Heart right ventricle (tissue), 16 donors: ENCODE measurements at regions not wholly inside any gene's neighbourhood (a gene's known extent, or its start where the extent isn't known, plus 50 kb on each side); places are given as distances from the start of the nearest gene placed in this dataset.
"Not testable (repeated sequence)": the region's sequence is repeated elsewhere in the genome, so short reads cannot be mapped to it uniquely, and the experiment has no call there.

ENCODE experiments used
- ATAC-seq, 8 donors: fragments of 200-7000 bp; cut with Tn5 transposase; one replicate each; pipeline ENCODE4 v1.9.1; 2020; ENCODE audit warnings: mild to moderate bottlenecking in 8 of 8, moderate library complexity in 8 of 8, moderate number of reproducible peaks in 1 of 8
- DNase-seq, 2 donors: peaks; one replicate each; pipeline ENCODE4 v3.0.0-alpha.2; 2020
- H3K27ac ChIP-seq, 10 donors: fragments of 200-600 bp; sonication (generic) in 2 of 10; one replicate each; pipeline versions ENCODE4 v1.5.0 to v1.8.0; 2020 to 2022; ENCODE audit warnings: mild to moderate bottlenecking in 3 of 10
- H3K27me3 ChIP-seq, 7 donors: fragments of 200-600 bp; one replicate each; pipeline ENCODE4 v1.8.0; 2021 to 2022; ENCODE audit warnings: mild to moderate bottlenecking in 2 of 7
- H3K36me3 ChIP-seq, 9 donors: fragments of 200-600 bp; sonication (generic) in 1 of 9; one replicate each; pipeline versions ENCODE4 v1.5.0 to v1.8.0; 2020 to 2022; ENCODE audit warnings: mild to moderate bottlenecking in 2 of 9
- H3K4me1 ChIP-seq, 9 donors: fragments of 200-600 bp; sonication (generic) in 1 of 9; one replicate each; pipeline versions ENCODE4 v1.5.0 to v1.8.0; 2020 to 2022; ENCODE audit warnings: mild to moderate bottlenecking in 4 of 9
- H3K4me3 ChIP-seq, 10 donors: fragments of 200-600 bp; sonication (generic) in 2 of 10; one replicate each; pipeline versions ENCODE4 v1.5.0 to v1.8.0; 2020 to 2022; ENCODE audit warnings: mild to moderate bottlenecking in 7 of 10, moderate library complexity in 2 of 10
- H3K9me3 ChIP-seq, 11 donors: fragments of 200-600 bp in 10 of 11; sonication (generic) in 2 of 11; one replicate each; pipeline versions ENCODE4 v1.5.0 to v1.8.0; 2013 to 2022; ENCODE audit warnings: mild to moderate bottlenecking in 2 of 11, control low read depth in 1 of 11, moderate library complexity in 1 of 11
- WGBS, 2 donors: extraction: QIAGEN DNeasy Blood & Tissue Kit; methylation state at CpG; one replicate each; pipeline ENCODE4 v1.1.7; 2013; ENCODE audit warnings: inconsistent platforms in 1 of 2; 5-methylcytosine and 5-hydroxymethylcytosine counted together
- intact Hi-C, 10 donors: fragments of 100-400 bp; cut with DNase I; formaldehyde crosslinking; loops; one replicate each; pipeline versions ENCODE4 v1.11.1 to v1.14.2; 2022
- TF ChIP-seq, protein P1 (sequence below), 9 donors: fragments of 200-600 bp; sonication (generic) in 2 of 9; IDR thresholded peaks; one replicate each; pipeline versions ENCODE4 v1.5.0 to v1.8.0; 2021 to 2022; ENCODE audit warnings: antibody characterized with exemption in 9 of 9, mild to moderate bottlenecking in 5 of 9, moderate library complexity in 1 of 9
- donor health status: Arrhythmogenic right ventricular cardiomyopathy.
- donor health status: ischemic (EF 13 %, LVEDD 7.1; RV severe dilation, severe dysfunction).
- donor health status: healthy with polysubstance abuse.
- donor health status: DM: no; HTN: yes; CAD: no.
- donor health status: DM: no; HTN: no; CAD: no.
- donor health status: ischemic (EF 25% LVEDD 6.9; RV normal size, moderate dysfunction).
- donor health status: ischemic (EF 25% LVEDD 5.7; RV mildly dilated, moderate dysfunction).
- donor health status: healthy.
- donor health status: DM: yes; HTN: yes; CAD: no.
- donor health status: Ischemic cardiomyopathy.
- donor health status: ischemic (EF 35%, LVEDD 5.7; RV mildly dilated, moderate dysfunction).
- donor health status: nonischemic (EF 11% LVEDD 7.7; RV severe dilation, severe dysfunction).
- donor health status: DM: yes; HTN: yes; CAD: no.
- donor health status: PGD.
- donor health status: ischemic (EF 29% LVEDD 5.4; RV normal size, mild dysfunction).
- donor health status: nonischemic (EF 23%, LVEDD 6.1; RV moderate dilation, normal function).

DNA sequence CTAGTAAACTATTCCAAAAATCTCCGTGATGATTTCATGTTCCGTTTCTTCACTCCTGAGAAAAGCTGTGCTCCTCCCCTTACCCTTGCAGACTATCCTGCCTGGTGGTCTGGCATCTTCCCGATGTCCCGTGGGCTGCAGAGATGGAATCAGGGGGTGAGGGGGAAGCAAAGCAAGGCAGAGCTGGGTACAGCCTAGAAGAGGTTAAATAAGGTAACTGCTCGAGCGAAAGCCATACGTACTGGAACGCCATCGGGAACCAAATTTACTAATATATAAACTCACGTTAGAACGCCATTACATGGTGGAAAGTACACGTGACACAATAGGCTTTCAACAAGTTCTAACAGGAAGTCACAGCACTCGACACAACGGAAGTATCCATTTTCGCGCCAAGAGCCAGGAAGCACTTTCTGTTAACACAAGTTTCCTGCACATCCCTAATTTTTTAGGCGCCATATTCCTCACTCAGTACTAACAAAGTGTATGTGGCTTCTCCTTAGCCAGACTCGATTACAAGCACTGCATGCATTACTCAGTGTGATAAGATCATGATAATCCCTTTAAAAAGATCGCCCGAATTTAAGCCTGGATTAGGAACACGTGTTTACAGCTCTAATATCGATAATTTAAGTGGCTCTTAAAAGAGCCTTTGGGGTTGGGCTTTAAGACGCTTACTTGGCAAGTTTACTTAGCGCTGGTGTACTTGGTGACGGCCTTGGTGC, 101.6 kb upstream of the PRSS16 start:
- Histone ChIP-seq H3K27ac (peak overlapping the region; percentile 81 to 93 (median 89)), H3K4me3 (peak overlapping the region; percentile 45 to 79 (median 66)), H3K9me3 (no peaks in the 10 kb centered on the region), H3K4me1 (peaks cover 0 to 44% (median 15%) of the 10 kb centered on the region in 9 donors), H3K27me3 (no peaks in the 10 kb centered on the region), H3K36me3 (peaks cover 0 to 14% (median 0%) of the 10 kb centered on the region in 9 donors)
- TF ChIP-seq, protein P1, sequence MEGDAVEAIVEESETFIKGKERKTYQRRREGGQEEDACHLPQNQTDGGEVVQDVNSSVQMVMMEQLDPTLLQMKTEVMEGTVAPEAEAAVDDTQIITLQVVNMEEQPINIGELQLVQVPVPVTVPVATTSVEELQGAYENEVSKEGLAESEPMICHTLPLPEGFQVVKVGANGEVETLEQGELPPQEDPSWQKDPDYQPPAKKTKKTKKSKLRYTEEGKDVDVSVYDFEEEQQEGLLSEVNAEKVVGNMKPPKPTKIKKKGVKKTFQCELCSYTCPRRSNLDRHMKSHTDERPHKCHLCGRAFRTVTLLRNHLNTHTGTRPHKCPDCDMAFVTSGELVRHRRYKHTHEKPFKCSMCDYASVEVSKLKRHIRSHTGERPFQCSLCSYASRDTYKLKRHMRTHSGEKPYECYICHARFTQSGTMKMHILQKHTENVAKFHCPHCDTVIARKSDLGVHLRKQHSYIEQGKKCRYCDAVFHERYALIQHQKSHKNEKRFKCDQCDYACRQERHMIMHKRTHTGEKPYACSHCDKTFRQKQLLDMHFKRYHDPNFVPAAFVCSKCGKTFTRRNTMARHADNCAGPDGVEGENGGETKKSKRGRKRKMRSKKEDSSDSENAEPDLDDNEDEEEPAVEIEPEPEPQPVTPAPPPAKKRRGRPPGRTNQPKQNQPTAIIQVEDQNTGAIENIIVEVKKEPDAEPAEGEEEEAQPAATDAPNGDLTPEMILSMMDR (IDR thresholded peaks at IDR 0.05), result no peak
- intact Hi-C loops, result loop anchor here in 6 of 10 donors (2.0 to 10.0 kb wide), 4 partner anchors 13 to 1121 kb away; a partner anchor contains a TSS
- DNase-seq, result peak; percentile 43 to 85
- peak; percentile 61 to 89 (median 79) for ATAC-seq
- WGBS, 2 donors, result 1% methylated on average over 25 of the region's 25 CpGs

DNA sequence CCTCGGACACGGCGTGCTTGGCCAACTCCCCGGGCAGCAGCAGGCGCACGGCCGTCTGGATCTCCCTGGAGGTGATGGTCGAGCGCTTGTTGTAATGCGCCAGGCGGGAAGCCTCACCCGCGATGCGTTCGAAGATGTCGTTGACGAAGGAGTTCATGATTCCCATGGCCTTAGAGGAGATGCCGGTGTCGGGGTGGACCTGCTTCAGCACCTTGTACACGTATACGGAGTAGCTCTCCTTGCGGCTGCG, 101.1 kb upstream of the PRSS16 start:
- Histone ChIP-seq H3K4me3 (peak overlapping the region; percentile 45 to 79 (median 66)), H3K27ac (peak overlapping the region; percentile 81 to 93 (median 89)), H3K36me3 (peaks cover 0 to 14% (median 0%) of the 10 kb centered on the region in 9 donors), H3K4me1 (peaks cover 0 to 39% (median 15%) of the 10 kb centered on the region in 9 donors)
- ATAC-seq, result peak in 7 of 8 donors; percentile 1 to 28 (median 9)
- H3K9me3 ChIP-seq, H3K27me3 ChIP-seq, DNase-seq: not testable (repeated sequence)
- WGBS, 2 donors, result 9 to 11% methylated on average over 23 of the region's 23 CpGs
- intact Hi-C loops, result loop anchor here in 6 of 10 donors (2.0 to 10.0 kb wide), 4 partner anchors 14 to 1122 kb away; a partner anchor contains a TSS

DNA sequence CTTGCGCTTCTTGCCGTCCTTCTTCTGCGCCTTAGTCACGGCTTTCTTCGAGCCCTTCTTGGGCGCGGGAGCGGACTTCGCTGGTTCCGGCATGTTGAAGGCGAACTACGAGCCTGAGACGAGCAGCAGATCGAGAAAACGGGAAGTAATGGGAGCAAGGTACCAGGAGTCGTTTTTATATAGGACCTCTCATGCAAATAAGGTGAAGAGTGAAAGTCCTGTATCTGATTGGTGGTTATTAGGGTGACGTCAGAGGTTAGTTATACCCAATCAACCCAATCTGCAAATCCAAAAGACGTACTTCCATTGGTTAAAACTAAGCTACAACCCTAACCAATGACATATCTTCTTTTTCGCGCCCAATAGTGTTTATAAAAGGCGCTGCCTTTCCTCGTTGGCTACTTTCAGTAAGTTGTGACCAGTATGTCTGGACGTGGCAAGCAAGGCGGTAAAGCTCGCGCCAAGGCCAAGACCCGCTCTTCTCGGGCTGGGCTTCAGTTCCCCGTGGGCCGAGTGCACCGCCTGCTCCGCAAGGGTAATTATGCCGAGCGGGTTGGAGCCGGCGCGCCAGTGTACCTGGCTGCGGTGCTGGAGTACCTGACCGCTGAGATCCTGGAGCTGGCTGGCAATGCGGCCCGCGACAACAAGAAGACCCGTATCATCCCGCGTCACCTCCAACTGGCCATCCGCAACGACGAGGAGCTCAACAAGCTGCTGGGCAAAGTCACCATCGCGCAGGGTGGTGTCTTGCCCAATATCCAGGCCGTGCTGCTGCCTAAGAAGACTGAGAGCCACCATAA, 100.6 kb upstream of the PRSS16 start:
- H3K4me3 ChIP-seq, result peak overlapping the region; percentile 45 to 79 (median 66)
- ATAC-seq, result peak; percentile 92 to 98 (median 96)
- H3K27me3 ChIP-seq, result no peaks in the 10 kb centered on the region
- intact Hi-C loops, result loop anchor here in 6 of 10 donors (2.0 to 10.0 kb wide), 4 partner anchors 14 to 1122 kb away; a partner anchor contains a TSS
- peak overlapping the region; percentile 81 to 93 (median 89) for H3K27ac ChIP-seq
- no peaks in the 10 kb centered on the region for H3K9me3 ChIP-seq
- H3K36me3 ChIP-seq, result peaks cover 0 to 14% (median 0%) of the 10 kb centered on the region in 9 donors
- WGBS, 2 donors, result 3 to 4% methylated on average over 51 of the region's 51 CpGs
- peaks cover 0 to 33% (median 15%) of the 10 kb centered on the region in 9 donors for H3K4me1 ChIP-seq
- peak; percentile 62 to 86 for DNase-seq
- TF ChIP-seq, protein P1 (IDR thresholded peaks at IDR 0.05), result no peak

DNA sequence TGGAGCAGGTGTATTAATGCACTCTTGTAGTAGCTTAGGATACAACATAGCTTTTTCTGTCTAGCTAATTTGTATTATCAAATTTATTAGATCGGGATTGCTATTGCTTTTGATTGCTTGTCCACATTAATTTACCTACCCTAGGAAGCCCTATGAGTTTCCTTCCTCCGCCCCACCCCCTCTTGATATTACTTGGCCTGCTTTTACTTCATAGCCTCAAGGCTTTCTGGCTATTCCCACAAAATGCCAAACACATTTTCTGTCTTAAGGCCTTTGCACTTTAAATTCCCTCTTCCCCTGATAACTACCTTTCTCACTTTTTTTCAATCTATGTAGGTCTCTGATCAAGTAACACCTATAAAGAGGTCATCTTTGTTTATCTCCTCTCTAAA, 99.1 kb upstream of the PRSS16 start:
- WGBS, 2 donors, result 79 to 88% methylated on average over 2 of the region's 2 CpGs
- intact Hi-C loops, result loop anchor here in 4 of 10 donors (10.0 kb wide), 3 partner anchors 1024 to 1124 kb away; a partner anchor contains a TSS
- Histone ChIP-seq H3K27me3 (peaks cover 0 to 6% (median 0%) of the 10 kb centered on the region in 7 donors), H3K36me3 (peaks cover 0 to 2% (median 0%) of the 10 kb centered on the region in 9 donors), H3K27ac (no peak overlapping the region), H3K4me3 (no peak overlapping the region), H3K9me3 (no peaks in the 10 kb centered on the region), H3K4me1 (peaks cover 0 to 27% (median 14%) of the 10 kb centered on the region in 9 donors)
- DNase-seq (no peak), ATAC-seq (no peak)
- TF ChIP-seq, protein P1 (IDR thresholded peaks at IDR 0.05), result no peak
